ENCODE measurements at regions not wholly inside any gene's neighbourhood (a gene's known extent, or its start where the extent isn't known, plus 50 kb on each side); places are given as distances from the start of the nearest gene placed in this dataset.

DNA sequence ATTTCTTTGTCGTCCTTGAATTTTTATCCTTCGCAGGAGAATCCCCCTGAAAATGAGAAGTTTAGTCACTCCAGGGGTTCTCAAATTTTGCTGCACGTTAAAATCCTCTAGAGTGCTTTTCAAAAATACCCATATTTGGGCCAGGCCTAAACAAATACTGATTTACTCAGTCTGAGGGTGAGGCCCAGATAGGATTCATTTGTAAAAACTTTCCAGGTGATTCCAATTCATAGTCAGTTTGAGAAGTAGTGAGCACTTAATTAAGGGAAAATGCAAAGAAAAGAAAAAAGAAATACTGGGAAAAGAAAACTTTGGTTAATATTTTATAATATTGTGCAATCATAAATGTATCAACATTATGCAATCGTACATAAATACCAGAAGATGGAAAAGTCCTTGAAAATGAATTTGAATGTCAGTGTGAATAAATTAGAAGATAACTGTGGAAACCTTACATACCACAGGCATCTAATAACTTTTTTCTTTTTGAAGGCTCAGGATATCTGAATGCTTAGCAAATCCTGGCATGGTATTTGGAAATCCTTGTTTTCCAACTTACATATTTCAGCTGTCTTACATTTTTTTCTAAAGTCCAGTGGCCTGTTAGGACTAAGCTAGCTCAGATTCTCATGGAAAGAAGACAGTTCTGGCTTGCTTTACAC lies 116.5 kb upstream of the DAPK1 start:
- Histone ChIP-seq H3K4me2 (ENCODE audit: insufficient read depth in 1 of 2, low read depth in 2 of 2, low read length in 2 of 2) (no peak overlapping the region), H3K9me3 (ENCODE audit: insufficient read depth in 2 of 2, low read depth in 1 of 2, low read length in 1 of 2) (no peaks in the 10 kb centered on the region), H3K18ac (ENCODE audit: extremely low read depth, low read length) (no peak overlapping the region), H3K27ac (ENCODE audit: low read depth, low read length) (no peak overlapping the region), H3K23me2 (ENCODE audit: low read depth, low read length) (no peaks in the 10 kb centered on the region), H3K4me1 (replicated peaks in 1 of 4; ENCODE audit: control insufficient read depth in 3 of 4, insufficient read depth in 4 of 4, low read length in 3 of 4) (peaks cover 0 to 4% (median 0%) of the 10 kb centered on the region in 4 experiments; a peak in 3 of 7 replicates), H3K4ac (replicated peaks; ENCODE audit: insufficient read length, low read depth, low read length) (no peak overlapping the region), H2BK15ac (ENCODE audit: low read length) (no peak overlapping the region), H3K4me3 (ENCODE audit: extremely low read depth in 1 of 4, insufficient read depth in 2 of 4, low read depth in 3 of 4, low read length in 4 of 4) (no peak overlapping the region), H2BK120ac (replicated peaks; ENCODE audit: low read depth, low read length) (peak overlapping the region; percentile 85), H3K36me3 (ENCODE audit: control insufficient read depth in 2 of 4, insufficient read depth in 4 of 4, low read length in 3 of 4) (no peaks in the 10 kb centered on the region), H4K8ac (ENCODE audit: extremely low read depth, insufficient read depth, low read length) (no peak overlapping the region), H3K9ac (replicated peaks in 1 of 4; ENCODE audit: extremely low read depth in 1 of 4, low read depth in 3 of 4, low read length in 3 of 4) (no peak overlapping the region), H4K20me1 (replicated peaks in 1 of 2; ENCODE audit: control insufficient read depth in 1 of 2, insufficient read depth in 2 of 2, low read length in 2 of 2) (no peaks in the 10 kb centered on the region), H3K14ac (ENCODE audit: insufficient read length) (no peak overlapping the region), H2AK5ac (ENCODE audit: low read depth, low read length) (0 out of 2 replicates have a peak overlapping the region, but pooled peaks have one; percentile 10), H3K79me1 (ENCODE audit: low read depth, low read length) (no peaks in the 10 kb centered on the region), H3K23ac (ENCODE audit: insufficient read length) (no peak overlapping the region), H2BK5ac (ENCODE audit: low read depth, low read length) (no peak overlapping the region), H3K56ac (replicated peaks; ENCODE audit: insufficient read length, low read depth, low read length) (no peak overlapping the region), H3K79me2 (ENCODE audit: control insufficient read depth in 1 of 2, insufficient read depth in 2 of 2, low read length in 2 of 2) (no peaks in the 10 kb centered on the region), H2BK20ac (ENCODE audit: low read length) (no peak overlapping the region), H4K5ac (ENCODE audit: insufficient read length, low read depth, low read length) (peak overlapping the region; percentile 51), H2BK12ac (ENCODE audit: low read depth, low read length) (no peak overlapping the region), H2AFZ (ENCODE audit: low read length) (no peak overlapping the region), H3K27me3 (replicated peaks in 1 of 4; ENCODE audit: control insufficient read depth in 3 of 4, extremely low read depth in 1 of 4, insufficient read depth in 3 of 4, low read length in 3 of 4) (no peaks in the 10 kb centered on the region), H4K91ac (replicated peaks; ENCODE audit: insufficient read length, low read length) (no peak overlapping the region)
- no peak for FAIRE-seq
- CTCF ChIA-PET (ENCODE audit: partially characterized antibody), result interaction anchor here (0.5 kb wide), 1 partner anchor 115 kb away, joined by 3 read pairs; no protein-coding TSS in a partner anchor
- POLR2A ChIA-PET (ENCODE audit: partially characterized antibody), result interaction anchor here (0.7 kb wide), 1 partner anchor 135 kb away, joined by 3 read pairs; no protein-coding TSS in a partner anchor
- TF ChIP-seq CEBPB (IDR thresholded peaks at IDR 0.05; ENCODE audit: low read depth, low read length) (peak; percentile 45; the same call in 1 of the 2 replicates), BCL11A (IDR thresholded peaks at IDR 0.05; ENCODE audit: low read depth in 2 of 2, low read length in 2 of 2) (no peak)
- no peak for DNase-seq (ENCODE audit: low read depth in 1 of 2, low spot score in 2 of 2)
- 74% methylated on average over 4 of the region's 4 CpGs; no CpG with 5 or more reads in 1 of the 2 experiments for WGBS, 2 experiments (ENCODE audit: extremely low coverage in 1 of 2, insufficient coverage in 1 of 2, insufficient read length in 1 of 2, insufficient replicate concordance in 2 of 2, low coverage in 1 of 2, low lambda C conversion rate in 2 of 2, missing lambda C conversion rate in 1 of 2)
